Testis (tissue), 2 donors: ENCODE measurements at regions not wholly inside any gene's neighbourhood (a gene's known extent, or its start where the extent isn't known, plus 50 kb on each side); places are given as distances from the start of the nearest gene placed in this dataset.

ENCODE experiments used
- DNase-seq: peaks from one replicate; pipeline ENCODE4 v3.0.0-alpha.2; 2019
- H3K27ac ChIP-seq, 2 donors: fragments of 200-600 bp; sonication (generic); one replicate each; pipeline ENCODE4 v1.5.1; 2019
- H3K27me3 ChIP-seq: fragments of 200-600 bp; sonication (generic); one replicate; pipeline ENCODE4 v1.5.1; 2019
- H3K36me3 ChIP-seq: fragments of 200-600 bp; sonication (generic); one replicate; pipeline ENCODE4 v1.5.1; 2017; ENCODE audit warnings: low read depth; ENCODE audit errors: missing control alignments
- H3K4me1 ChIP-seq: fragments of 200-600 bp; sonication (generic); one replicate; pipeline ENCODE4 v1.5.1; 2019
- H3K4me3 ChIP-seq, 2 donors: fragments of 200-600 bp; sonication (generic); one replicate each; pipeline ENCODE4 v1.5.1; 2017 to 2019
- H3K9me3 ChIP-seq: fragments of 200-600 bp; sonication (generic); one replicate; pipeline ENCODE4 v1.5.1; 2017
- CTCF ChIP-seq, 3 experiments: fragments of 450-650 bp in 2 of 3; fragments of 200-600 bp in 1 of 3; sonication (generic) in 1 of 3; IDR thresholded peaks; one replicate each; pipeline ENCODE4 v1.5.1; 2016 to 2019; ENCODE audit warnings: antibody characterized with exemption in 3 of 3, mild to moderate bottlenecking in 2 of 3, moderate library complexity in 1 of 3
- POLR2A ChIP-seq: fragments of 450-650 bp; IDR thresholded peaks from one replicate; pipeline ENCODE4 v1.6.1; 2017; ENCODE audit warnings: antibody characterized with exemption, mild to moderate bottlenecking, moderate library complexity
- WGBS, 2 donors: methylation state at CpG; one replicate each; pipeline ENCODE4 v1.1.5; 2018; 5-methylcytosine and 5-hydroxymethylcytosine counted together
- intact Hi-C: fragments of 100-400 bp; cut with DNase I; formaldehyde crosslinking; loops from one replicate; pipeline ENCODE4 v1.15.1; 2023; ENCODE audit warnings: low total_unique reads

- Histone ChIP-seq H3K27ac (no peak overlapping the region), H3K27me3 (no peaks in the 10 kb centered on the region), H3K9me3 (no peaks in the 10 kb centered on the region), H3K4me3 (no peak overlapping the region), H3K4me1 (no peaks in the 10 kb centered on the region), H3K36me3 (no peaks in the 10 kb centered on the region)
- 94 to 100% methylated on average over 2 of the region's 2 CpGs for WGBS, 2 donors
- intact Hi-C loops, result no loop called here
- TF ChIP-seq CTCF (IDR thresholded peaks at IDR 0.05), result no peak
- DNase-seq, result no peak
These were observed 412.7 kb downstream of the BCL11B start for GRCh38 chr14:98859301-98859700.

GRCh38 chr14:98864211-98864610, 407.8 kb downstream of the BCL11B start:
- no peak for DNase-seq
- H3K4me3 ChIP-seq, result no peak overlapping the region
- no peaks in the 10 kb centered on the region for H3K27me3 ChIP-seq
- H3K9me3 ChIP-seq, result no peaks in the 10 kb centered on the region
- no peaks in the 10 kb centered on the region for H3K4me1 ChIP-seq
- no peak for TF ChIP-seq CTCF (IDR thresholded peaks at IDR 0.05)
- TF ChIP-seq POLR2A, result no peak
- intact Hi-C loops, result no loop called here
- 85 to 90% methylated on average over 2 of the region's 2 CpGs for WGBS, 2 donors
- no peaks in the 10 kb centered on the region for H3K36me3 ChIP-seq
- H3K27ac ChIP-seq, result no peak overlapping the region

- no peak for DNase-seq
- no peak for TF ChIP-seq CTCF (IDR thresholded peaks at IDR 0.05)
- no peak for TF ChIP-seq POLR2A
- no peaks in the 10 kb centered on the region for H3K4me1 ChIP-seq
- H3K36me3 ChIP-seq, result no peaks in the 10 kb centered on the region
- WGBS, 2 donors, result 90 to 91% methylated on average over 6 of the region's 6 CpGs
- no peak overlapping the region for H3K4me3 ChIP-seq
- no peaks in the 10 kb centered on the region for H3K9me3 ChIP-seq
- no peak overlapping the region for H3K27ac ChIP-seq
- intact Hi-C loops, result no loop called here
- no peaks in the 10 kb centered on the region for H3K27me3 ChIP-seq
These were observed 404.9 kb downstream of the BCL11B start for GRCh38 chr14:98867146-98867545.

GRCh38 chr14:98867726-98868125, 404.3 kb downstream of the BCL11B start:
- no peaks in the 10 kb centered on the region for H3K4me1 ChIP-seq
- no peaks in the 10 kb centered on the region for H3K36me3 ChIP-seq
- no peak overlapping the region for H3K4me3 ChIP-seq
- no peaks in the 10 kb centered on the region for H3K27me3 ChIP-seq
- intact Hi-C loops, result no loop called here
- no peak for DNase-seq
- WGBS, 2 donors, result 89% methylated on average over 9 of the region's 9 CpGs
- H3K9me3 ChIP-seq, result no peaks in the 10 kb centered on the region
- H3K27ac ChIP-seq, result no peak overlapping the region
- no peak for TF ChIP-seq CTCF (IDR thresholded peaks at IDR 0.05)
- no peak for TF ChIP-seq POLR2A

- no peak overlapping the region for H3K4me3 ChIP-seq
- intact Hi-C loops, result no loop called here
- no peak for DNase-seq
- TF ChIP-seq POLR2A (no peak), CTCF (IDR thresholded peaks at IDR 0.05) (no peak)
- no peaks in the 10 kb centered on the region for H3K9me3 ChIP-seq
- H3K27me3 ChIP-seq, result no peaks in the 10 kb centered on the region
- no peaks in the 10 kb centered on the region for H3K4me1 ChIP-seq
- 79 to 84% methylated on average over 7 to 10 of the region's 10 CpGs for WGBS, 2 donors
- H3K36me3 ChIP-seq, result no peaks in the 10 kb centered on the region
- H3K27ac ChIP-seq, result no peak overlapping the region
These were observed 403.1 kb downstream of the BCL11B start for GRCh38 chr14:98868866-98869265.
